GM18499 (cell line): ENCODE measurements at regions not wholly inside any gene's neighbourhood (a gene's known extent, or its start where the extent isn't known, plus 50 kb on each side); places are given as distances from the start of the nearest gene placed in this dataset.

Source experiments
- ATAC-seq: cut with Tn5 transposase; IDR thresholded peaks from one replicate; pipeline ENCODE4 v1.9.1; 2021; ENCODE audit warnings: moderate number of reproducible peaks; ENCODE audit not compliant: insufficient read depth, unreplicated experiment

DNA sequence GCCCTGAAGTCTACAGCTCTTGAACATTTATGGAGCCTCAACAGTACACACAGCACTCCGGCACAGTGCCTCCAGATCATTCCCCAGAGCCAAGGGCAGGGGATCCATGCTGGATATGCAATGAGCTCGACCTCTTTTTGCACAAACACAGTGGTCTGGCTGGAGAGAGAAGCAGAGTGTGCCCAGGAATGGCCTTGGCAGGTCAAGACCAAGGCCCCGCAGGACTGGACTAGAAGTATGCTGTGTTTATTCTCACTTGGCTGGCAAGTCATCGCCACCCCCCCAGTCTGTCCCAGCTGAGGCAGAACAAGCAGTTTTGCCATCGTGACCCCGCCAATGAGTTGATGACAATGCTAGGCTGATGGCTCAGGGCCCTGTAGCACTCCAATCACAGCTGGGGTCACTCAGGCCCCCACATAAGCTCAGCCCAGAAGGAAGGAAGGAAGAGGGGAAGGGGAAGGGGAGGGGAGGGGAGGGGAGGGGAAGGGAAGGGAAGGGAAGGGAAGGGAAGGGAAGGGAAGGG lies 212.1 kb downstream of the TTC32 start:
- no peak for ATAC-seq

DNA sequence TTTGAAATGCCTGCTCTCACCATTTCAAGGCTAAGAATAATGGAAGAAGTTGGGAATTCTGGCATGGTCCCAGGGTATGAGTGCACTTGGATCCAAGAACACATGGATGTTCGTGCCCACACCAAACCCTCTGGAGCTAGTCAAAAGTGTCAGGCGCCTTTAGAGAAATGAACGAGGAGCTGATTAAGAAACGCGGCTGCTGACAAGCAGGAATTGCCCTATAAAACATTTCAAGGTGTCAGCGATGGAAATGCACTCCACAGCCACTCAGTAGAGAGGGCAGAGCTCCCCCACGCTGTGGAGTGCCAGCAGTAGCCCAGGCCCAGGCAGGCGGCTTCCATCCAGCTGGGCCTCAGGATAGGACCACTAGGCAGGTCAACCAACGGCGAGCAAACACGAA lies 213.7 kb downstream of the TTC32 start:
- no peak for ATAC-seq

DNA sequence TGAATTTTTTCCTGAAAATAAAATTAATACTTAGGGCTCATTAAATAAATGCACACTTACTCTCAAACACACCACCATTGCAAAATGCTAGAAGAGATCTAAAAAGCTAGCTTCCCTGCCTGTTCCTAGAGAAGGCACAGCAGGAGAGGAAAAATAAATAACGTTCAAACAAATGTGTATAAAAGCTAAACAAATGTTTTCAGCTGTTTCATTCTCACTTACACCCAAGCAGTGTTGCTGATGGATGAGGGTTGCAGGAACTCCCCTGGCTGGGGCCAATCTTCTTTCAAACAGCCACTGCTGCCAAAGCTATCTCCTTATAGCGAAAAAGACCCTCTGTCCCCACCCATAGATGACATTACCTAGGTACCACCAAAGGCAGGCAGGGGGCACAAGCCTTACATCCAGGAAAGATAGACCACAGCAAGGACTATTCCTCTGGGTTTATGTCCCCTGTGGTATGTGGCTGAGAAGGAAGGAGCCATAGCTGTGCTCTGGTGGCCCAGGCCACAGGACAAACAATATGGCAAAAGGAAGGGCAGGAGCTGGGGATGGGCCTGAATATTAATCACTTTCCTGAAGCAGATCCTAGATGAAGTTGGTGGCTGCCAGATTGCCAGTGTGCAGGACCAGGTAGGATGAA lies 214.6 kb downstream of the TTC32 start:
- no peak for ATAC-seq

DNA sequence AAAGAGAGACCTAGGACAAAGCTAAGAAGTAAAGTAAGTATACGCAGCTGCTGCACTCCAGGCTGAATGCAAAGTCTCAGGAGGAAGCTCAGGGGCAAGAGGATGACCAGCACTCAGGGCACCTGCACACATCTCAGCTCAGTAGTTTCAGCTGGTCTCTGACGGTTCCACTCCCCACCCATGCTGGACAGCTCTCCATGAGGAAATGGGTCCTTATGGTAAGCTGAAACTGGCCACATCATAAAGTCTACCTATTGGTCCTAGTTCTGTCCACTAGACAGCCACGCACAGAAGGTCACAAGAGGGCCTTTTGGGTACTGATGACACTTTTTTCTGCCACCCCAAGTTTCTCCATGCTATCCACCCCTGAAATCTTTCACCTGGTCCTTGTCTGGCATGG lies 215.3 kb downstream of the TTC32 start:
- no peak for ATAC-seq

DNA sequence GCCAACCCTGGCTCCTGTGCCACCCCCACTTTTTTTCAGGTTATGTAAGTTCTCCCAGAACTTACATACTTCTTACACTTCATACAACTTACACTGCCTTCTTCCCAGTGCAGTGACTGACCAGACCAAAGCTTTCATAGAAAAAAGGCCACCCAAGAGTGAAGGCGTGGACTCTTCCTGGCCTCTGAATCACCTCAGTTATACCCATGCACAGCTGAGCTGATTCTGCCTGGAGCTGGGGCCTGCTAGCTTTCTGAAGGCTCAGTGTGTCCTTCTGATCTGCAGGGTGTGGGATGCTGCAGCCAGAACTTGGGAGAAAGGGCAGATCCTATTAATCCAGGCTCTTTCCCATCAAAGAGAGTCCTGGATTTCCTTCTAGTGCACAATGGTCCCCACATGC lies 216.1 kb downstream of the TTC32 start:
- ATAC-seq = no peak

DNA sequence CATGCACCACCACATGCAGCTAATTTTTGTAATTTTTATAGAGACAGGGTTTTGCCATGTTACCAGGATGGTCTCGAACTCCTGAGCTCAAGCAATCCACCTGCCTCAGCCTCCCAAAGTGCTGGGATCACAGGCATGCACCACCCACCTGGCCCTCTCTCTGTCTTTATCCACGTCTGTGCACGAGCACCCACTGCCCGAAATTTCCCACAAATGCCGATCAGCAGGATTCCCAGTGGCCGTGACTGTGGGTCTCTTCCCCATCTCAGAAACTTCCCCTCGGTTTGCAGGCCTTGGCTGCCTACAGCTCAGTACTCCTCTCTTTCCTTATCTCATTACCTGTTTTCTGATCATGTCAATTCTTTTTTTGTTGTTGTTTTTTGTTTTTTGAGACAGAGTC lies 217.3 kb downstream of the TTC32 start:
- no peak for ATAC-seq

DNA sequence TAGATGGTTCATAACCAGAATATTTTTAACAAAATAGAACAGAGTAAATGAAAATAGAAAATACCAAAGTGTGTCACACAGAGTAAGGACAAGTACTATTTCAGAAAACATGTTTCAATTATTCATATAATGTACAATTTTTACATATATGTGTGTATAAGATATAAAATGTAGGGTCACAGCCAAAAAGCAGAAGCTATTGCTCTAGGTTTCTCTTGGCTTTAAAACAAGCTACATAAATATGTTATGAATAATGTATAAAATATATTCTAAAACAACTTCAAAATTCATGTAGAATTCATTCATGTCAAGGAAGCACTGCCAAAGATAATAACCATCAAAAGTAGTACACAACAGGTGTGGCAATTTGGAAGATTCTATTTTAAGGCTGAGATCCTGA lies 218.2 kb downstream of the TTC32 start:
- no peak for ATAC-seq

DNA sequence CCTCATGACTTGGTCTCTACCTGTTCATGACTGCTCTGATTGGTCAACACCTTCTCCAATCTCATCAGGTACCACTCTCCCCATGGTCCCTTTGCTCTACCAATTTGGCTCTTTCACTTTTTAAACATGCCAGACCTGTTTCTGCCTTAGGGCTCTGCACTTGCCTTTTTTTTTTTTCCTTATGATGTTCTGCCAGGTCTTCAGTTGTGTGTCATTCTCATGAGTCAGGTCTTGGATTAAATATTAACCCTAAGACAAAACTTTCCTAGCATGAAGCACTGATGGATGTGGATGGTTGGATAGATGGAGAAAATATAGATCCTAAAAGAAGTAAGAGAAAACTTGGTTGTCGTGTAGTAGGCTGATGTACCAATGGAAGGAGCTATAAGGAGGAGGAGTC lies 219.3 kb downstream of the TTC32 start:
- ATAC-seq = no peak

DNA sequence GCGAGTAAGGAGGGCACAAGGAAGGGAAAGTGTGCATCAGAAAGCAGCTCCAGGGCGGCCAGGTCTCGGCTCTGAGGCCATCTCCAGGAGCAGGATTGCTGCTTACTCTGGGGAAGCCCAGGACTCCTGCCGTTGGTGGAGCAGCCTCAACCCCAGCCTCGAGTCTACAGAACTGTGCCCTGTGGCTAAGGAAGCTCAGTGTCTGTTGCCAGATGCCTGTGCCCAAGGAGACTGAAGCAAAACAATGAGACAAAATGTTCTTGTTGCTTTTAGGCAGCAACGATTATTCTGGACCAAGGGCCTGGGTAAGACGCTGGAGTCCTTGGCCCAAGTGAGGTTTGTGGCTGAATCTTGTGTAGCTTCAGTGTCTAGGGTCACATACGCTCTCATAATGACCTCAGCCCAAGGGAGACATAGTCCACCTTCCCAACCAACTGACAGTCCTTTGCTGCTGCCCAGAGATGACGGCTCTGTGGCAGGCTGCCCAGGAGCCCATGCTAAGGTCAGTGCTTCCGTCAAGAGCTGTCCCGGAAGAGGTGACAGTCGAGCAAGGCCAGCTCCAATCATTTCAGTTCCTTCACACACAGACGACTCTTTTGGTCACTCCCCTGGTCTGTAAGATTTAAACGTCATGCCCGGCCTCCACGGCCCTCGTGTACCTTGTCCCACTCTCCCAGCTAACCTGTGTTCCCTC lies 223.8 kb downstream of the TTC32 start:
- no peak for ATAC-seq

DNA sequence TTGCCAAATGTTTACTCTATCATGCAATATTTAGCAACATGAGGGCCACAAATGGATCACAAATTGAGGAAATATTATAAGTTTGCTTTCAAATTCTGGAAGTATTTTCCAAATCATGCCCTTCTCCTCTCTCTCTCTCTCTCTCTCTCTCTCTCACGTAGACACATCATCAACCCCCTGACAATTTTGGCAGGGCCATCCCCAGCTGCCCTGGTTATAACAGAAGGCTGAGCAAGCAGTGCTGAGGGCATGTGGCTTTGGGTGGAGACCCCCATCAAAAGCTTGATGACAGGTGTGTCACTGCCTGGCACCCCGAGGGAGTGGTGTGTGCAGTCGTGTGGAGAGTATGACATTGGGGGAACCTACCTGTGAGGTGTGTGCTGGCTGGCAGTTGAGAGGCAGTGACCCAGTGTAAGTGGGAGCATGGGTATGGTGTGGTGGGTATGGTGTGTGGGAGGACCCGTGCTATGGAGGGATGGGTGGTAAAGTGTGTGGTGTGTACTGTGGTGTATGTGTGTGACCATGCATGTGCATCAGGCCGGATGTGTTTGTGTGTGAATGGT lies 224.5 kb downstream of the TTC32 start:
- ATAC-seq = no peak

DNA sequence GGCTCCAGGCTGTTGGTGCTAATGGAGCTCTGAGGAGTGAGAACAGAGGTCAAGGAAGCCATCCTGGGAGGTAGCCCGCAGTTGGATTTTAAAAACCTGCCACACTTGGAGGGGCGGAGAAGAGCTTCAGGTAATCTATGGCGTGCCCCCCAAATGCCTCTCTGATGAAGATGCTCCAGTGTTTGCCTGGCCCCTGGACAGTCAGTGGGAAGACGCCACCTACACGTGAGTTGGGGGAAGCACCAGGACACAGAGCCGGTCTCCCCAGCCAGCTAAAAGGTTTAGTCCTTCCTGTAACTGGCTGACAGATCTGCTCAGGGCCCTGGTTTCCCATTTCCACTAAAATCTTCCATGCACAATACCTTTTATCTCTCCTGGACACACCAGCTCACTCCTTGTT lies 225.0 kb downstream of the TTC32 start:
- no peak for ATAC-seq

DNA sequence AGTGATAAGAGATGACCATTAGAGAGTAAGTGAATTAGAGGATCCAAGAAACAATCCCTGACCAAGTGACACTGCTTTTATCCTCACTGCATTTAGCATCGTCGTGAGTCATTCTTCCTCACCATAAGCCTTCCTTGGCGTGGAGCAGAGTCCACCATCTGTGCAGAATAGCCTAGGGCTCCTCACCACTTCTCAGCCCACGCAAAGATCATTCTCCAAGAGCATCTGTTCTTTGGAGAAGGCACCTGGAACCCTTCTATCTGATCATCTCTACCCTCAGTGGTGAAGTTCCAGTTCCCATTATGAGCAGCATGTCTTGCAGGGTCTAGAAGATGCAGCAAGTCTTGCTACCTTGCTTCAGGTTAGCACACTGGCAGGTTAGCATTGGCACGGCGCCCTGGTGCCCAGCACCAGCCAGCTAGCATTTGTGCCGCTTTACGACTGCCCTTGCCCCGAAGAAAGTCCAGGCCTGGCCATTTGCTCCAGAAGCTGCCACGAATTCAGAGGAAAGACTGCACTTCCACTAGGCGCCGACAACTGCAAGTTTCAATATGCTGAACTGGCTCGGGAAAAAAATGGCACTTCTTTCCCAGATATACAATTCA lies 225.8 kb downstream of the TTC32 start:
- no peak for ATAC-seq

DNA sequence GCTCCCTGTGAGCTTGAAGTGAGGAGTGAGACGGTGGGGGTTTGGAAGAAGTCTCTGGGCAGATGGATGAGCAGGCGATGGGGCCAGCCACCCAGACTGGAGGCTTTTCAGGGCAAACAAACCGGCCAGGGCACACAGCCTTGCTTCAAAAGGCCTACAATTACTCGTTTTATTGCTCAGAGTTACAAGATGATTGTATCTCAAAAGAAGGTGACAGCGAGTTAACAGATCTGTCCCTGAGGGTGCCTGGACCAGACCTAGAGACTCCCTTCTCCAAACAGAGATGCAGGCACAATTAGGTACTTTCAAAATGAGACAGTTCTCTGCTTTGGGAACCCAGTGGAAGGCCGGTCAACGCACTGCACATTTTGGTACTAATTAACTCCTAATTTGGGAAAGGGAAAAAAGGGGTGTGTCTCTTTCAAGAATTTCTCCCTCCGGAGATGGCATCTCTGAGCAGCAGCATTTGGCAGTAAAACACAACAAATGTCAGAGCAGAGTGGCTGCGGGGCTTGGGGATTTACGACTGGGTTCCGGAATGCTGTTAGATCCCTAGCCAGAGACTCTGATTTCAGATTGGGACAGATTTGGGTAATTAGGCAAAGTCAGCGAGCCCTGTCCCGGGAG lies 226.7 kb downstream of the TTC32 start:
- no peak for ATAC-seq

DNA sequence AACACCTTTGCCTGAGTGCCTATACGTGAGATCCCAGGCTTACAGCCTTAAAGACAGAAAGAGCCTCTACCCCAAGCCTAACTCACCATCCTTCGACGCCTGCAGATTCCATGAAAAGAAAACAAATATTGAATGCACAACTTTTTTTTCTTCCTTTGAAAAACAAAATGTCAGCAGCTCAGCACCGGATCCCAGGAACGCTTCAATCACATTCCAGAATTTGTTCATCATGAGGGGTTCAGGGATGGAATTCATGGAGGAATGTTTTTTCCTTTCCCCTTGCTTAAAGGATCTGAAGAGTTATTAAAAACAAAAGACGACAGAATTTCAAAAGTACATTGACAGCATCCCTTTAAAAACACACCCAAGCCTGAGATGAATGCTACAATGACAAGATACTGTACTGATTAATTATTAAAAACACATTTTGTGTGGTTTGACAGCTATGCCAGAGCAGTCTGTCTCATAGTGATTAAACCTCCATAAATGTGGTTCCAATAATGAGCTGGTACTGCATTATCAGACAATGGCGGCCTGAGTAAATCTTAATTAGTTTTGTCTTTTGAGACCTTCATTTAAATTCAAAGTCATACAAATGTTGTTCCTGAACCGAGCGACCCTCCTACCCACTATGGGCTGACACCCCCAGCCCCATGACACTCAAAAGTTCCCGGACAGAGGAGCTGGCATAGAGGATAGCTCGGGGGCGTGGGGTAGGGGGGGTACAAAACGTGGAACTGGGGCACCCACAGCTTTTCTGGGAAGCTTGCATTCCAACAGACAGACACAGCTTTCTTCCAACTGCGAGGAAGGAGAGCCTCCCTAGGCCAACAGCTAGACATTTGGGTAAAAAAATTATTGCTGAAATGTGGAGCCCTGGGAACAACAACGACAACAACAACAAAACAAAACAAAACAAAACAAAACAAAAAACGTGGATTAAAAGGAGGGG lies 227.5 kb downstream of the TTC32 start:
- ATAC-seq = no peak

DNA sequence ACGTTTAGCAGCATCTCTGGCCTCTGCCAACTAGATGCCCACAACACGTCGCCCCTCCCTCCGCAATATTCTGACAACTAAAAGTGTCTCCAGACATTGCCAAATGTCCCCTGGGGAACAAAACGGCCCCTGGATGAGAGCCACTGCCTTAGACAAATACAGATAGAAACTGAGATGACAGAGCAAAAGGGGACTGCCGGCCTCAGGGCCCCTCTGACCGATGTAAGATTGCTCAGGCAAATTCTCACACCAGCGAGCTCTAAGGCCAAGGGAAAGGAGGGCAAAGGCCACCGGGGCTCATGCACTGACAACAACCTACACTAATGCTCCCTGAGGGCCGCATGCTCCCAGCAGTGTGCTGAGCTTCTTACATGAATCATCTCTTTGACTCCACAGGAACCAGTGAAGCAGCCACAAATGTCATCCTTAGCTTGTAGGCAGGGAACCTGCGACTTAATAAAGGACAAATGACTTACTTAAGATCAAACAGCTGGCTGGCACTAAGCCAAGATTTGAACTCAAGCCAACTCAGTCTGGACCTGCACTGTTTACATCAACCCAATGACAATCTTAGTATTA lies 228.5 kb downstream of the TTC32 start:
- no peak for ATAC-seq

DNA sequence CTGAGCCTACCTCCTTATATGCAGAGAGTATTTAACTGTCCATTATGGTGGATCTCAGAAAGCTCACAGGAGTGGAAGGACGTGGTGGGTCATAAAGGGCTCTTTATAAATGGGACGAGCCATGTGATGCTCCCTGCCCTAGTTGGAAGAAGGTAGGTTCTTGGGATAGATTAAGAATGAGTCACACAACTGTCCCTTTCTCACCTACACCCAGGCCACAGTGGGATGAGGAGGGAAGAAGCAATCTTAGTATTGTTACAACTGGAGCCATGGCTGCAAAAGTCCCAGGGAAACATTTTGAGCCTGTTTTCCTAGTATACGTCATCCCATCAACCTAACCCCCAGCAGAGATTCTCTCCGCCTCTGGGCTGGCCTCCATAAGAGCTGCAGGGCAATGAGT lies 229.9 kb downstream of the TTC32 start:
- no peak for ATAC-seq

DNA sequence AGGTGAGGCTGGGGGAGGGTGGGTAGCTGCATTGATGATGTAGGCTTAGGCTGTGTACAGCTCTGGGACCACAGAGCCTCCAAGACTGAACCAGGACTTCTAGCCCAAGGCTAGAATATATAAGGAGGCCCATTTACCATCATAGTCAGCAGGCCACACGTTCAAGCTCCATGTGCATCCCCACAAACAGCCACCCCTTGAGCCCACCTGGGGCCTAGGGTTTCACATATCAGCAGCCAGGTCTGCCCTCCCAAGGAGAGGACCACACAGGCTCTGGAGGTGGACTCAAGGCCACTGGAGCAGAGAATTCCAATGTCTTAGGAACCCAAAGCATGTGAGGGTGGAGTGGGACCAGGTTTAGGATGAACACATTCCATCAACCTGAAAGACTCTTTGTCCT lies 230.5 kb downstream of the TTC32 start:
- no peak for ATAC-seq

DNA sequence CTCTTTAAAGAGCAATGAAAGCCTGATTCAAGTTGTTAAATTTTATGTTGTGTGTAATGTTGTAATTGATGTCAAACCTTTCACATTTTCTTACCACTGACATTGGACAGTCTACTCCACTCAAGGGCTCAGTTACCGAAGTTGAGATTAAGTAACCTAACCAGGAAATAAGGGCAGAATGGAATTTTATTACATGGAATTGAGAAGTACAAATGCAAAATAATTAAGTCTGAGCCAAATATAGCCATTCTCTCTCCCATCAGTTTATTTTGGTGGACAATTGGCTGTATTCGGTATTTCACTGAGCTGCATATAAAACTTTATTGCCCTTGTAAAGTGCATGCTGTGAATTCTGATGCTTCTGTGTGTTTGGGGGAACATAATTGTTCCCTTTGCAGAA lies 231.5 kb downstream of the TTC32 start:
- no peak for ATAC-seq

DNA sequence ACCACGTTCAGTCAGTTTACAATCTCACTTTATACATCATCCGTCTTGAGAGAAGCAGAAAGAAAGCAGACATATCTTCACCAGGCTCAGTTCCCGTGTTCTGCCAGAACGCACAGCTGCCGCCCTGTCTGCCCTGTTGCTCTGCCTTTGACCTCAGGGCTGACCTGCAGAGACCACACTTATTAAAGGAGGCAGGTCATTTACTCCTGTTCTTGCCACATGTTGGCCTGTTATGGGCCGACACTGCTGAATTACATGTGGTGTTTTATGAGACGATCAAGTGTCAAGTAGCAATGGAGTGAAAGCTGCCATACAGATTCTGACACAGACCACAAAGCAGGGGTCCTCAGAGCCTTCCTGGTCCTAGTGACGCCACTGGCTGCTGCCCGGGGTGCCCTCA lies 232.2 kb downstream of the TTC32 start:
- ATAC-seq = no peak

DNA sequence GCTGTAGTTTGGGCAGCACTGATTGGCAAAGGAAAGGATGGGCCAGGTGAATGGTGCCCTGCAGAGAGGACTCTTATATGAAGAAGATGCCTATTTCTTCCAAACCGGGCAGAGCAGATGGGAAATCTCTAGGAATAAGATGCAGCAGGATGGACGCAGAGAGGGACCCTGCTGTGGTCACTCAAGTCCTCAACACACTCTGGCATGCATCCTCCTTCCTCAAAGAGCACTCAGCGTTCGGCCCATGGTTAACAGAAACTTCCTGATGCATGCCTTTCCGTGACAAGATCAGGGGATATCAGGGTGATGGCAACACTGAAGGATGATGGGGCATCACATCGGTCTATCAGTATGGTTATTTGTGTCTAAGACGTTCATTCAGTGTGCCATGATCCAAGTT lies 232.7 kb downstream of the TTC32 start:
- ATAC-seq = no peak
